H1 (cell line): ENCODE measurements at regions not wholly inside any gene's neighbourhood (a gene's known extent, or its start where the extent isn't known, plus 50 kb on each side); places are given as distances from the start of the nearest gene placed in this dataset.

ENCODE experiments used
- CTCF ChIA-PET: fragments of 300-600 bp; sonication (Branson Sonifier 250); formaldehyde crosslinking; loops from one replicate; lab custom pipeline; 2021; ENCODE audit not compliant: partially characterized antibody; lab: Charles Lee
- POLR2A ChIA-PET: fragments of 300-600 bp; sonication (Branson Sonifier 250); formaldehyde crosslinking; loops from one replicate; lab custom pipeline; 2021; ENCODE audit warnings: inconsistent platforms; ENCODE audit not compliant: partially characterized antibody; lab: Charles Lee
- DNase-seq, 2 experiments: peaks; one replicate each; pipeline versions ENCODE4 v3.0.0 to v3.0.0-alpha.2; 2010 to 2022; ENCODE audit warnings: low spot score in 2 of 2, low read depth in 1 of 2, mixed read lengths in 1 of 2
- FAIRE-seq: peaks from 2 replicates; lab custom pipeline; 2011; peaks lifted over from hg19 to GRCh38; lab: Jason Lieb, UNC
- H2AFZ ChIP-seq: 2 replicates; pipeline ENCODE4 v1.8.1; 2012; ENCODE audit warnings: low read length, inconsistent platforms
- H2AK5ac ChIP-seq: 2 replicates; pipeline ENCODE4 v1.6.1; 2013; ENCODE audit warnings: low read depth, low read length
- H2BK120ac ChIP-seq: replicated peaks from 2 replicates; pipeline ENCODE3; 2013; ENCODE audit warnings: low read depth, low read length, inconsistent platforms
- H2BK12ac ChIP-seq: 2 replicates; pipeline ENCODE4 v1.6.1; 2013; ENCODE audit warnings: low read depth, low read length
- H2BK15ac ChIP-seq: 2 replicates; pipeline ENCODE4 v1.6.1; 2013; ENCODE audit warnings: low read length
- H2BK20ac ChIP-seq: 2 replicates; pipeline ENCODE4 v1.6.1; 2013; ENCODE audit warnings: low read length
- H2BK5ac ChIP-seq: 2 replicates; pipeline ENCODE4 v1.6.1; 2013; ENCODE audit warnings: low read depth, low read length
- H3K14ac ChIP-seq: 2 replicates; pipeline ENCODE4 v1.6.1; 2013; ENCODE audit warnings: inconsistent platforms; ENCODE audit not compliant: insufficient read length
- H3K18ac ChIP-seq: 2 replicates; pipeline ENCODE4 v1.6.1; 2013; ENCODE audit warnings: low read length; ENCODE audit errors: extremely low read depth
- H3K23ac ChIP-seq: 2 replicates; pipeline ENCODE4 v1.6.1; 2013; ENCODE audit warnings: inconsistent platforms; ENCODE audit not compliant: insufficient read length
- H3K23me2 ChIP-seq: 2 replicates; pipeline ENCODE4 v1.6.1; 2013; ENCODE audit warnings: low read depth, low read length
- H3K27ac ChIP-seq: 2 replicates; pipeline ENCODE4 v1.6.1; 2011; ENCODE audit warnings: low read depth, low read length, inconsistent platforms
- H3K27me3 ChIP-seq, 4 experiments: replicated peaks in 1 of 4; 1 replicate in 1 of 4; 2 replicates in 3 of 4; pipeline versions ENCODE4 v1.6.1 to v1.8.1; 2011 to 2013; ENCODE audit warnings: low read length in 3 of 4, mild to moderate bottlenecking in 3 of 4, inconsistent platforms in 2 of 4, mixed read lengths in 2 of 4, moderate library complexity in 1 of 4; ENCODE audit not compliant: control insufficient read depth in 3 of 4, insufficient read depth in 3 of 4; ENCODE audit errors: extremely low read depth in 1 of 4
- H3K36me3 ChIP-seq, 4 experiments: 2 replicates each; pipeline versions ENCODE4 v1.6.1 to v1.8.1; 2011 to 2013; ENCODE audit warnings: mild to moderate bottlenecking in 4 of 4, low read length in 3 of 4, moderate library complexity in 2 of 4, control low read depth in 1 of 4, inconsistent platforms in 1 of 4; ENCODE audit not compliant: insufficient read depth in 4 of 4, control insufficient read depth in 2 of 4
- H3K4ac ChIP-seq: replicated peaks from 2 replicates; pipeline ENCODE3; 2013; ENCODE audit warnings: low read length, low read depth, mixed read lengths, inconsistent platforms; ENCODE audit not compliant: insufficient read length
- H3K4me1 ChIP-seq, 4 experiments: replicated peaks in 1 of 4; 1 replicate in 1 of 4; 2 replicates in 3 of 4; pipeline versions ENCODE4 v1.6.1 to v1.8.1; 2011 to 2013; ENCODE audit warnings: low read length in 3 of 4, inconsistent platforms in 2 of 4, mixed read lengths in 1 of 4; ENCODE audit not compliant: insufficient read depth in 4 of 4, control insufficient read depth in 3 of 4
- H3K4me2 ChIP-seq, 2 experiments: 2 replicates each; pipeline versions ENCODE4 v1.6.1 to v1.8.1; 2011 to 2013; ENCODE audit warnings: low read depth in 2 of 2, low read length in 2 of 2, control low read depth in 1 of 2, inconsistent platforms in 1 of 2, mild to moderate bottlenecking in 1 of 2; ENCODE audit not compliant: insufficient read depth in 1 of 2
- H3K4me3 ChIP-seq, 4 experiments: fragments of 200-600, 300-600 bp in 1 of 4; sonication (generic), shearing (Covaris generic), sonication (Bioruptor Twin) in 1 of 4; 2 replicates each; pipeline versions ENCODE4 v1.5.1 to v1.8.1; 2011 to 2016; ENCODE audit warnings: low read length in 4 of 4, low read depth in 3 of 4, control low read depth in 2 of 4, inconsistent platforms in 2 of 4, mild to moderate bottlenecking in 2 of 4, mixed read lengths in 1 of 4, moderate library complexity in 1 of 4; ENCODE audit not compliant: insufficient read depth in 2 of 4; ENCODE audit errors: extremely low read depth in 1 of 4
- H3K56ac ChIP-seq: replicated peaks from 2 replicates; pipeline ENCODE3; 2013; ENCODE audit warnings: low read depth, mild to moderate bottlenecking, mixed read lengths, low read length, inconsistent platforms; ENCODE audit not compliant: insufficient read length
- H3K79me1 ChIP-seq: 2 replicates; pipeline ENCODE4 v1.6.1; 2013; ENCODE audit warnings: low read depth, low read length, control low read depth
- H3K79me2 ChIP-seq, 2 experiments: 2 replicates each; pipeline versions ENCODE4 v1.6.1 to v1.8.1; 2012 to 2013; ENCODE audit warnings: low read length in 2 of 2, mild to moderate bottlenecking in 2 of 2, inconsistent platforms in 1 of 2; ENCODE audit not compliant: insufficient read depth in 2 of 2, control insufficient read depth in 1 of 2
- H3K9ac ChIP-seq, 4 experiments: replicated peaks in 1 of 4; 1 replicate in 1 of 4; 2 replicates in 3 of 4; pipeline versions ENCODE4 v1.6.1 to v1.8.1; 2011 to 2013; ENCODE audit warnings: low read depth in 3 of 4, low read length in 3 of 4, control low read depth in 2 of 4, mild to moderate bottlenecking in 2 of 4, moderate library complexity in 2 of 4, inconsistent platforms in 1 of 4; ENCODE audit errors: extremely low read depth in 1 of 4
- H3K9me3 ChIP-seq, 2 experiments: 2 replicates each; pipeline versions ENCODE4 v1.6.1 to v1.8.1; 2012 to 2013; ENCODE audit warnings: mild to moderate bottlenecking in 2 of 2, moderate library complexity in 2 of 2, control low read depth in 1 of 2, inconsistent platforms in 1 of 2, low read depth in 1 of 2, low read length in 1 of 2, mixed read lengths in 1 of 2; ENCODE audit not compliant: insufficient read depth in 2 of 2
- H4K20me1 ChIP-seq, 2 experiments: replicated peaks in 1 of 2; 2 replicates each; pipeline versions ENCODE3 to v1.8.1; 2011 to 2013; ENCODE audit warnings: inconsistent platforms in 2 of 2, low read length in 2 of 2, mild to moderate bottlenecking in 1 of 2; ENCODE audit not compliant: insufficient read depth in 2 of 2, control insufficient read depth in 1 of 2
- H4K5ac ChIP-seq: 2 replicates; pipeline ENCODE4 v1.6.1; 2013; ENCODE audit warnings: low read length, low read depth, mixed read lengths, inconsistent platforms; ENCODE audit not compliant: insufficient read length
- H4K8ac ChIP-seq: 2 replicates; pipeline ENCODE4 v1.8.0; 2013; ENCODE audit warnings: mild to moderate bottlenecking, moderate library complexity, low read length, inconsistent platforms; ENCODE audit not compliant: insufficient read depth; ENCODE audit errors: extremely low read depth
- H4K91ac ChIP-seq: replicated peaks from 2 replicates; pipeline ENCODE3; 2013; ENCODE audit warnings: low read length, mixed read lengths, inconsistent platforms; ENCODE audit not compliant: insufficient read length
- E2F6 ChIP-seq: IDR thresholded peaks from 2 replicates; pipeline ENCODE4 v1.6.1; 2012; ENCODE audit warnings: inconsistent platforms
- EP300 ChIP-seq, 2 experiments: IDR thresholded peaks; 1 replicate in 1 of 2; 2 replicates in 1 of 2; pipeline ENCODE4 v1.6.1; 2011 to 2012; ENCODE audit warnings: low read depth in 2 of 2, low read length in 2 of 2, mild to moderate bottlenecking in 2 of 2, borderline replicate concordance in 1 of 2, inconsistent platforms in 1 of 2, moderate library complexity in 1 of 2
- KDM1A ChIP-seq: fragments of 200-600, 300-600 bp; sonication (generic); IDR thresholded peaks from 2 replicates; pipeline ENCODE4 v1.7.1; 2016; ENCODE audit warnings: mild to moderate bottlenecking, low read length, borderline replicate concordance
- MAFK ChIP-seq: IDR thresholded peaks from 2 replicates; pipeline ENCODE4 v1.6.1; 2012; ENCODE audit warnings: low read depth, mild to moderate bottlenecking, improper control_type of control experiment, low read length
- MAX ChIP-seq: IDR thresholded peaks from 2 replicates; pipeline ENCODE4 v1.6.1; 2012; ENCODE audit warnings: inconsistent platforms
- RBBP5 ChIP-seq: IDR thresholded peaks from 2 replicates; pipeline ENCODE4 v1.7.1; 2012; ENCODE audit warnings: low read depth, mild to moderate bottlenecking, inconsistent platforms, low read length, moderate library complexity, borderline replicate concordance
- RFX5 ChIP-seq: IDR thresholded peaks from 2 replicates; pipeline ENCODE4 v1.6.1; 2011; ENCODE audit warnings: low read depth, low read length, improper control_type of control experiment, borderline replicate concordance
- SIRT6 ChIP-seq: IDR thresholded peaks from one replicate; pipeline ENCODE4 v1.7.1; 2012; ENCODE audit warnings: low read length, inconsistent platforms
- TCF12 ChIP-seq: IDR thresholded peaks from 2 replicates; pipeline ENCODE4 v1.6.1; 2011; ENCODE audit warnings: low read depth, mild to moderate bottlenecking, low read length
- USF2 ChIP-seq: IDR thresholded peaks from 2 replicates; pipeline ENCODE4 v1.6.1; 2011; ENCODE audit warnings: low read length, improper control_type of control experiment
- WGBS, 2 experiments: shearing (Covaris generic) in 1 of 2; methylation state at CpG; one replicate each; pipeline versions ENCODE4 v1.1.6 to v1.1.7; 2013 to 2015; ENCODE audit warnings: low lambda C conversion rate in 2 of 2, mixed read lengths in 2 of 2, inconsistent platforms in 1 of 2, low coverage in 1 of 2, missing lambda C conversion rate in 1 of 2; ENCODE audit not compliant: insufficient replicate concordance in 2 of 2, insufficient coverage in 1 of 2, insufficient read length in 1 of 2; ENCODE audit errors: extremely low coverage in 1 of 2, missing lambda C conversion rate in 1 of 2; 5-methylcytosine and 5-hydroxymethylcytosine counted together

GRCh38 chr11:13784855-13785254 is 116.4 kb downstream of the FAR1 start:
- no peak overlapping the region for H3K4me2 ChIP-seq
- no peak overlapping the region for H2BK20ac ChIP-seq
- no peak overlapping the region for H4K8ac ChIP-seq
- 83 to 100% methylated on average over 1 to 5 of the region's 5 CpGs for WGBS, 2 experiments
- no peak overlapping the region for H2AK5ac ChIP-seq
- no peaks in the 10 kb centered on the region for H3K79me1 ChIP-seq
- H4K91ac ChIP-seq = no peak overlapping the region
- DNase-seq = no peak
- H2BK120ac ChIP-seq = no peak overlapping the region
- no peaks in the 10 kb centered on the region for H3K27me3 ChIP-seq
- no peak overlapping the region for H2AFZ ChIP-seq
- no peaks in the 10 kb centered on the region for H3K4me1 ChIP-seq
- FAIRE-seq = no peak
- no peak overlapping the region for H3K23ac ChIP-seq
- H2BK12ac ChIP-seq = no peak overlapping the region
- H3K4ac ChIP-seq = no peak overlapping the region
- H3K14ac ChIP-seq = no peak overlapping the region
- H3K56ac ChIP-seq = no peak overlapping the region
- no peaks in the 10 kb centered on the region for H3K23me2 ChIP-seq
- no peak overlapping the region for H3K4me3 ChIP-seq
- no peak overlapping the region for H2BK15ac ChIP-seq
- H3K36me3 ChIP-seq = no peaks in the 10 kb centered on the region
- H2BK5ac ChIP-seq = no peak overlapping the region
- no peak overlapping the region for H3K18ac ChIP-seq
- H3K79me2 ChIP-seq = no peaks in the 10 kb centered on the region
- no peak overlapping the region for H3K27ac ChIP-seq
- POLR2A ChIA-PET = no interaction called here
- H3K9me3 ChIP-seq = no peaks in the 10 kb centered on the region
- no peaks in the 10 kb centered on the region for H4K20me1 ChIP-seq
- CTCF ChIA-PET = no interaction called here
- H3K9ac ChIP-seq = no peak overlapping the region
- no peak overlapping the region for H4K5ac ChIP-seq
- TF ChIP-seq MAX (no peak), TCF12 (no peak), KDM1A (no peak), EP300 (IDR thresholded peaks at IDR 0.05; ENCODE audit: borderline replicate concordance in 1 of 2, low read depth in 2 of 2, low read length in 2 of 2) (no peak), E2F6 (no peak), SIRT6 (no peak), MAFK (no peak), RFX5 (no peak), USF2 (no peak), RBBP5 (no peak)
